ENCODE measurements at regions not wholly inside any gene's neighbourhood (a gene's known extent, or its start where the extent isn't known, plus 50 kb on each side); places are given as distances from the start of the nearest gene placed in this dataset.

DNA sequence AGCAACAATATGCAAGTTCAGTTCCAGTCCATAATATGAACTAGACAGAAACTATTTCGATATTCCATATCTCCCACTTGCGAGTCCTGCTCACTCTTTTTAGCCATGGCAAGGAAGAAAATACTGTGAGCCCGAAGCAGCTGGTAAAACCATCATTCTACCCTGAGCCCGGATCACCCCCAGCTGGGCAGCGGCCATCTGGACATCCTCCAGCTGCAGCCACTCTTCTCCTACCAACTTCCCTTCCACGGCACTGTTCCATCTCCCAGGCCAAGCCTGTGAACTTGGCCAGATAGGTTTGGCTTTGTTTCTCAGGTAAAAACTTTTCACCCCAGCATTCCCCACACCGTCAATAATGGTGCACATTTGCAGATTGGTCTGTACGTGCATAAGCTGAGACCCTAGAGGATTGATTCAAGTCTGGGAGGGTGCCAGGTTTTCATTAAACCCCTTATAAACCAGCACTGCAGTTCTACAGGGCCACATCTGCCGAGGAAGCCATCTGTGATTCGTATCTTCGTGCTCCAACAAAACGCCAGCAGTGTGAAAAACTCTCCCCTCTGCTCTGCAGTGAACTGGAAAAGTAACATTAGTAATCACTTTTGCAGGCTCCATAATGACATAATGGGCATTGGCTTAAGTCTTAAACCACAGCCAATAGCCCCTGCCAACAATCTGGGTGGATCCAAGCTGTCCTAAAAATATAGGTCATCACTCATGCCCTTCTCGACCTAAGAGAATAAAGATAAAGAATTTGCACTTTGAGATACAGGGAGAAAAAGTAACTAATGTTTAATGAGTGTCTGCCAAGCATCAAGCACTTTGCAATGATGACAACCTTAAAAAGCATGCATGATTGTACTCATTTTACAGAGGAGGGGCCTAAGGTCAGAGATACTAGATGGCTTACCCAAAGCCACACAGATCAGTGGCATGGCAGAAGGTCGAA, 205.1 kb downstream of the PLPP3 start (continued):
- TF ChIP-seq, protein P1, sequence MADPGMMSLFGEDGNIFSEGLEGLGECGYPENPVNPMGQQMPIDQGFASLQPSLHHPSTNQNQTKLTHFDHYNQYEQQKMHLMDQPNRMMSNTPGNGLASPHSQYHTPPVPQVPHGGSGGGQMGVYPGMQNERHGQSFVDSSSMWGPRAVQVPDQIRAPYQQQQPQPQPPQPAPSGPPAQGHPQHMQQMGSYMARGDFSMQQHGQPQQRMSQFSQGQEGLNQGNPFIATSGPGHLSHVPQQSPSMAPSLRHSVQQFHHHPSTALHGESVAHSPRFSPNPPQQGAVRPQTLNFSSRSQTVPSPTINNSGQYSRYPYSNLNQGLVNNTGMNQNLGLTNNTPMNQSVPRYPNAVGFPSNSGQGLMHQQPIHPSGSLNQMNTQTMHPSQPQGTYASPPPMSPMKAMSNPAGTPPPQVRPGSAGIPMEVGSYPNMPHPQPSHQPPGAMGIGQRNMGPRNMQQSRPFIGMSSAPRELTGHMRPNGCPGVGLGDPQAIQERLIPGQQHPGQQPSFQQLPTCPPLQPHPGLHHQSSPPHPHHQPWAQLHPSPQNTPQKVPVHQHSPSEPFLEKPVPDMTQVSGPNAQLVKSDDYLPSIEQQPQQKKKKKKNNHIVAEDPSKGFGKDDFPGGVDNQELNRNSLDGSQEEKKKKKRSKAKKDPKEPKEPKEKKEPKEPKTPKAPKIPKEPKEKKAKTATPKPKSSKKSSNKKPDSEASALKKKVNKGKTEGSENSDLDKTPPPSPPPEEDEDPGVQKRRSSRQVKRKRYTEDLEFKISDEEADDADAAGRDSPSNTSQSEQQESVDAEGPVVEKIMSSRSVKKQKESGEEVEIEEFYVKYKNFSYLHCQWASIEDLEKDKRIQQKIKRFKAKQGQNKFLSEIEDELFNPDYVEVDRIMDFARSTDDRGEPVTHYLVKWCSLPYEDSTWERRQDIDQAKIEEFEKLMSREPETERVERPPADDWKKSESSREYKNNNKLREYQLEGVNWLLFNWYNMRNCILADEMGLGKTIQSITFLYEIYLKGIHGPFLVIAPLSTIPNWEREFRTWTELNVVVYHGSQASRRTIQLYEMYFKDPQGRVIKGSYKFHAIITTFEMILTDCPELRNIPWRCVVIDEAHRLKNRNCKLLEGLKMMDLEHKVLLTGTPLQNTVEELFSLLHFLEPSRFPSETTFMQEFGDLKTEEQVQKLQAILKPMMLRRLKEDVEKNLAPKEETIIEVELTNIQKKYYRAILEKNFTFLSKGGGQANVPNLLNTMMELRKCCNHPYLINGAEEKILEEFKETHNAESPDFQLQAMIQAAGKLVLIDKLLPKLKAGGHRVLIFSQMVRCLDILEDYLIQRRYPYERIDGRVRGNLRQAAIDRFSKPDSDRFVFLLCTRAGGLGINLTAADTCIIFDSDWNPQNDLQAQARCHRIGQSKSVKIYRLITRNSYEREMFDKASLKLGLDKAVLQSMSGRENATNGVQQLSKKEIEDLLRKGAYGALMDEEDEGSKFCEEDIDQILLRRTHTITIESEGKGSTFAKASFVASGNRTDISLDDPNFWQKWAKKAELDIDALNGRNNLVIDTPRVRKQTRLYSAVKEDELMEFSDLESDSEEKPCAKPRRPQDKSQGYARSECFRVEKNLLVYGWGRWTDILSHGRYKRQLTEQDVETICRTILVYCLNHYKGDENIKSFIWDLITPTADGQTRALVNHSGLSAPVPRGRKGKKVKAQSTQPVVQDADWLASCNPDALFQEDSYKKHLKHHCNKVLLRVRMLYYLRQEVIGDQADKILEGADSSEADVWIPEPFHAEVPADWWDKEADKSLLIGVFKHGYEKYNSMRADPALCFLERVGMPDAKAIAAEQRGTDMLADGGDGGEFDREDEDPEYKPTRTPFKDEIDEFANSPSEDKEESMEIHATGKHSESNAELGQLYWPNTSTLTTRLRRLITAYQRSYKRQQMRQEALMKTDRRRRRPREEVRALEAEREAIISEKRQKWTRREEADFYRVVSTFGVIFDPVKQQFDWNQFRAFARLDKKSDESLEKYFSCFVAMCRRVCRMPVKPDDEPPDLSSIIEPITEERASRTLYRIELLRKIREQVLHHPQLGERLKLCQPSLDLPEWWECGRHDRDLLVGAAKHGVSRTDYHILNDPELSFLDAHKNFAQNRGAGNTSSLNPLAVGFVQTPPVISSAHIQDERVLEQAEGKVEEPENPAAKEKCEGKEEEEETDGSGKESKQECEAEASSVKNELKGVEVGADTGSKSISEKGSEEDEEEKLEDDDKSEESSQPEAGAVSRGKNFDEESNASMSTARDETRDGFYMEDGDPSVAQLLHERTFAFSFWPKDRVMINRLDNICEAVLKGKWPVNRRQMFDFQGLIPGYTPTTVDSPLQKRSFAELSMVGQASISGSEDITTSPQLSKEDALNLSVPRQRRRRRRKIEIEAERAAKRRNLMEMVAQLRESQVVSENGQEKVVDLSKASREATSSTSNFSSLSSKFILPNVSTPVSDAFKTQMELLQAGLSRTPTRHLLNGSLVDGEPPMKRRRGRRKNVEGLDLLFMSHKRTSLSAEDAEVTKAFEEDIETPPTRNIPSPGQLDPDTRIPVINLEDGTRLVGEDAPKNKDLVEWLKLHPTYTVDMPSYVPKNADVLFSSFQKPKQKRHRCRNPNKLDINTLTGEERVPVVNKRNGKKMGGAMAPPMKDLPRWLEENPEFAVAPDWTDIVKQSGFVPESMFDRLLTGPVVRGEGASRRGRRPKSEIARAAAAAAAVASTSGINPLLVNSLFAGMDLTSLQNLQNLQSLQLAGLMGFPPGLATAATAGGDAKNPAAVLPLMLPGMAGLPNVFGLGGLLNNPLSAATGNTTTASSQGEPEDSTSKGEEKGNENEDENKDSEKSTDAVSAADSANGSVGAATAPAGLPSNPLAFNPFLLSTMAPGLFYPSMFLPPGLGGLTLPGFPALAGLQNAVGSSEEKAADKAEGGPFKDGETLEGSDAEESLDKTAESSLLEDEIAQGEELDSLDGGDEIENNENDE (IDR thresholded peaks at IDR 0.05; ENCODE audit: insufficient replicate concordance, low read length), result no peak
- TF ChIP-seq CREB1 (IDR thresholded peaks at IDR 0.05) (no peak), TCF12 (IDR thresholded peaks at IDR 0.05; ENCODE audit: low read depth, low read length) (no peak), RBBP5 (IDR thresholded peaks at IDR 0.05; ENCODE audit: borderline replicate concordance, low read depth, low read length) (no peak), TAF7 (optimal IDR thresholded peaks at IDR 0.05; ENCODE audit: borderline replicate concordance, low read depth, low read length) (no peak)
